ENCODE measurements at regions not wholly inside any gene's neighbourhood (a gene's known extent, or its start where the extent isn't known, plus 50 kb on each side); places are given as distances from the start of the nearest gene placed in this dataset.

GRCh38 chr22:47329727-47330650, 567.5 kb downstream of the TBC1D22A start:
- no peaks in the 10 kb centered on the region for H3K9me3 ChIP-seq (ENCODE audit: low read length)
- H3K36me3 ChIP-seq (replicated peaks in 1 of 2; ENCODE audit: control insufficient read depth in 1 of 2, insufficient read depth in 2 of 2, low read length in 2 of 2) = no peaks in the 10 kb centered on the region
- ATAC-seq (no peak), FAIRE-seq (no peak), DNase-seq (ENCODE audit: low spot score) (no peak)
- ChIA-PET CTCF (ENCODE audit: low intra/inter-chr PET ratio, low total read pairs) (no interaction called here), POLR2A (no interaction called here)
- BruUV-seq (replicated peaks) = no TSS peak
- H3K4me1 ChIP-seq (ENCODE audit: insufficient read depth, low read length) = no peaks in the 10 kb centered on the region
- no peak overlapping the region for H3K27ac ChIP-seq (ENCODE audit: extremely low read length, insufficient read depth, low read length)
- no peak overlapping the region for H3K4me2 ChIP-seq (ENCODE audit: low read depth, low read length)
- TF ChIP-seq MNT (IDR thresholded peaks at IDR 0.05) (peak; percentile 98), ZNF777 (CRISPR knock-in tag; IDR thresholded peaks at IDR 0.05) (no peak)
- no peak overlapping the region for H2AFZ ChIP-seq (ENCODE audit: low read length)
- in situ Hi-C loops (cut with HindIII; ENCODE audit: extremely low pct_ligation_motif_present, low pct_unique_long_range_greater_than_20kb) (no loop called here), intact Hi-C loops (cut with micrococcal nuclease; ENCODE audit: unreplicated experiment) (no loop called here)
- no peaks in the 10 kb centered on the region for H4K20me1 ChIP-seq (ENCODE audit: insufficient read depth, low read length)
- H3K27me3 ChIP-seq (ENCODE audit: control insufficient read depth in 1 of 2, insufficient read depth in 2 of 2, low read length in 2 of 2) = peaks cover 2 to 44% of the 10 kb centered on the region in 2 experiments; a peak in 4 of 5 replicates
- H3K9ac ChIP-seq (ENCODE audit: insufficient read depth, low read depth, low read length) = no peak overlapping the region
- no peaks in the 10 kb centered on the region for H3K79me2 ChIP-seq (ENCODE audit: insufficient read depth, low read length)
- H3K4me3 ChIP-seq (replicated peaks in 1 of 3; ENCODE audit: insufficient read depth in 1 of 3, low read depth in 2 of 3, low read length in 3 of 3) = no peak overlapping the region
- 2% methylated on average over 12 of the region's 18 CpGs for WGBS (ENCODE audit: low lambda C conversion rate)

- in situ Hi-C loops (cut with HindIII; ENCODE audit: extremely low pct_ligation_motif_present, low pct_unique_long_range_greater_than_20kb) (no loop called here), intact Hi-C loops (cut with micrococcal nuclease; ENCODE audit: unreplicated experiment) (no loop called here)
- Histone ChIP-seq H3K36me3 (replicated peaks in 1 of 2; ENCODE audit: control insufficient read depth in 1 of 2, insufficient read depth in 2 of 2, low read length in 2 of 2) (no peaks in the 10 kb centered on the region), H3K27ac (ENCODE audit: extremely low read length, insufficient read depth, low read length) (no peak overlapping the region), H3K4me1 (ENCODE audit: insufficient read depth, low read length) (no peaks in the 10 kb centered on the region), H3K9me3 (ENCODE audit: low read length) (no peaks in the 10 kb centered on the region), H3K79me2 (ENCODE audit: insufficient read depth, low read length) (no peaks in the 10 kb centered on the region), H3K27me3 (ENCODE audit: control insufficient read depth in 1 of 2, insufficient read depth in 2 of 2, low read length in 2 of 2) (peaks cover 2 to 38% of the 10 kb centered on the region in 2 experiments; a peak in 4 of 5 replicates), H3K4me2 (ENCODE audit: low read depth, low read length) (no peak overlapping the region), H2AFZ (ENCODE audit: low read length) (no peak overlapping the region), H4K20me1 (ENCODE audit: insufficient read depth, low read length) (no peaks in the 10 kb centered on the region), H3K9ac (ENCODE audit: insufficient read depth, low read depth, low read length) (no peak overlapping the region), H3K4me3 (replicated peaks in 1 of 3; ENCODE audit: insufficient read depth in 1 of 3, low read depth in 2 of 3, low read length in 3 of 3) (no peak overlapping the region)
- CTCF ChIA-PET (ENCODE audit: low intra/inter-chr PET ratio, low total read pairs) = no interaction called here
- TF ChIP-seq ZNF543 (CRISPR knock-in tag; IDR thresholded peaks at IDR 0.05) = no peak
- no peak for TF ChIP-seq ZNF83 (CRISPR knock-in tag; IDR thresholded peaks at IDR 0.05; ENCODE audit: borderline replicate concordance)
- TF ChIP-seq DZIP1 (CRISPR knock-in tag; IDR thresholded peaks at IDR 0.05) = no peak
- no peak for TF ChIP-seq ARNT2 (CRISPR knock-in tag; IDR thresholded peaks at IDR 0.05; ENCODE audit: low read depth)
- TF ChIP-seq ZNF496 (CRISPR knock-in tag; IDR thresholded peaks at IDR 0.05; ENCODE audit: insufficient replicate concordance) = no peak
- no peak for TF ChIP-seq XBP1 (CRISPR knock-in tag; IDR thresholded peaks at IDR 0.05)
- TF ChIP-seq THAP11 (CRISPR knock-in tag; IDR thresholded peaks at IDR 0.05) = no peak
- no peak for TF ChIP-seq ZNF761 (CRISPR knock-in tag; conservative IDR thresholded peaks at IDR 0.05)
- WGBS (ENCODE audit: low lambda C conversion rate) = 4% methylated on average over 10 of the region's 10 CpGs
- POLR2A ChIA-PET = no interaction called here
- ATAC-seq = no peak
- peak; percentile 5 for DNase-seq (ENCODE audit: low spot score)
- no TSS peak for BruUV-seq (replicated peaks)
- no peak for FAIRE-seq
Observed at GRCh38 chr22:47328550-47329243, 566.2 kb downstream of the TBC1D22A start.

Data from HepG2 (cell line).